Liver (tissue), 8 donors: ENCODE measurements at regions not wholly inside any gene's neighbourhood (a gene's known extent, or its start where the extent isn't known, plus 50 kb on each side); places are given as distances from the start of the nearest gene placed in this dataset.

ENCODE experiments used
- DNase-seq: peaks from one replicate; pipeline ENCODE4 v3.0.0-alpha.2; 2017; ENCODE audit warnings: low spot score
- H3K27ac ChIP-seq, 2 donors: one replicate each; pipeline ENCODE4 v1.7.0; 2013; ENCODE audit warnings: inconsistent platforms in 2 of 2, low read length in 2 of 2, control low read depth in 1 of 2, low read depth in 1 of 2, mild to moderate bottlenecking in 1 of 2
- H3K27me3 ChIP-seq, 4 donors: one replicate each; pipeline versions ENCODE4 v1.6.1 to v1.7.0; 2013; ENCODE audit warnings: low read length in 3 of 4, inconsistent platforms in 1 of 4, mild to moderate bottlenecking in 1 of 4, moderate library complexity in 1 of 4; ENCODE audit not compliant: control insufficient read depth in 4 of 4, insufficient read depth in 4 of 4
- H3K36me3 ChIP-seq, 4 donors: one replicate each; pipeline versions ENCODE4 v1.6.1 to v1.7.0; 2013; ENCODE audit warnings: low read length in 3 of 4, mild to moderate bottlenecking in 3 of 4, low read depth in 1 of 4, moderate library complexity in 1 of 4; ENCODE audit not compliant: control insufficient read depth in 4 of 4, insufficient read depth in 3 of 4
- H3K4me1 ChIP-seq, 4 donors: one replicate each; pipeline versions ENCODE4 v1.6.1 to v1.7.0; 2013; ENCODE audit warnings: low read length in 3 of 4, mild to moderate bottlenecking in 3 of 4, moderate library complexity in 1 of 4; ENCODE audit not compliant: control insufficient read depth in 4 of 4, insufficient read depth in 4 of 4
- H3K4me3 ChIP-seq, 3 donors: one replicate each; pipeline versions ENCODE4 v1.6.1 to v1.7.0; 2013; ENCODE audit warnings: low read length in 3 of 3, control low read depth in 1 of 3, low read depth in 1 of 3, mild to moderate bottlenecking in 1 of 3
- H3K9ac ChIP-seq, 2 donors: one replicate each; pipeline ENCODE4 v1.7.0; 2013; ENCODE audit warnings: low read length in 2 of 2, mild to moderate bottlenecking in 2 of 2, moderate library complexity in 2 of 2, control low read depth in 1 of 2, low read depth in 1 of 2
- H3K9me3 ChIP-seq, 4 donors: one replicate each; pipeline versions ENCODE4 v1.6.1 to v1.7.0; 2013; ENCODE audit warnings: low read length in 3 of 4; ENCODE audit not compliant: control insufficient read depth in 4 of 4
- ATF3 ChIP-seq: IDR thresholded peaks from 2 replicates; pipeline ENCODE4 v1.6.1; 2016; ENCODE audit warnings: antibody characterized with exemption
- CTCF ChIP-seq: fragments of 150-350 bp; IDR thresholded peaks from 2 replicates; pipeline ENCODE4 v1.5.1; 2017; ENCODE audit warnings: improper control_type of control experiment, low read depth, low read length; ENCODE audit not compliant: missing input control
- FOXA1 ChIP-seq: IDR thresholded peaks from 2 replicates; pipeline ENCODE4 v1.6.1; 2016; ENCODE audit warnings: antibody characterized with exemption
- FOXA2 ChIP-seq: IDR thresholded peaks from 2 replicates; pipeline ENCODE4 v1.6.1; 2016; ENCODE audit warnings: antibody characterized with exemption
- GABPA ChIP-seq, 2 donors: IDR thresholded peaks in 1 of 2; conservative IDR thresholded peaks in 1 of 2; 2 replicates each; pipeline ENCODE4 v1.6.1; 2016; ENCODE audit warnings: antibody characterized with exemption in 2 of 2, mild to moderate bottlenecking in 1 of 2, moderate library complexity in 1 of 2
- HNF4G ChIP-seq: IDR thresholded peaks from 2 replicates; pipeline ENCODE4 v1.6.1; 2016; ENCODE audit warnings: antibody characterized with exemption
- MAX ChIP-seq: IDR thresholded peaks from 2 replicates; pipeline ENCODE4 v1.6.1; 2016; ENCODE audit warnings: antibody characterized with exemption
- NR2F2 ChIP-seq: IDR thresholded peaks from 2 replicates; pipeline ENCODE4 v1.6.1; 2016; ENCODE audit warnings: antibody characterized with exemption
- RAD21 ChIP-seq, 2 donors: IDR thresholded peaks; 2 replicates each; pipeline ENCODE4 v1.6.1; 2016; ENCODE audit warnings: antibody characterized with exemption in 2 of 2, mild to moderate bottlenecking in 2 of 2
- REST ChIP-seq: IDR thresholded peaks from 2 replicates; pipeline ENCODE4 v1.6.1; 2016; ENCODE audit warnings: antibody characterized with exemption, mild to moderate bottlenecking
- SP1 ChIP-seq: IDR thresholded peaks from 2 replicates; pipeline ENCODE4 v1.6.1; 2018; ENCODE audit warnings: antibody characterized with exemption, mild to moderate bottlenecking
- YY1 ChIP-seq: IDR thresholded peaks from 2 replicates; pipeline ENCODE4 v1.6.1; 2016; ENCODE audit warnings: antibody characterized with exemption, mild to moderate bottlenecking
- WGBS: extraction: QIAGEN DNeasy Blood & Tissue Kit; methylation state at CpG from one replicate; pipeline ENCODE4 v1.1.7; 2013; 5-methylcytosine and 5-hydroxymethylcytosine counted together
- TF ChIP-seq, protein P1 (sequence below): IDR thresholded peaks from 2 replicates; pipeline ENCODE4 v1.6.1; 2016; ENCODE audit warnings: antibody characterized with exemption
- donor health status: healthy.
- donor health status: healthy.
- donor health status: healthy.
- donor health status: healthy.
- donor health status: healthy.

DNA sequence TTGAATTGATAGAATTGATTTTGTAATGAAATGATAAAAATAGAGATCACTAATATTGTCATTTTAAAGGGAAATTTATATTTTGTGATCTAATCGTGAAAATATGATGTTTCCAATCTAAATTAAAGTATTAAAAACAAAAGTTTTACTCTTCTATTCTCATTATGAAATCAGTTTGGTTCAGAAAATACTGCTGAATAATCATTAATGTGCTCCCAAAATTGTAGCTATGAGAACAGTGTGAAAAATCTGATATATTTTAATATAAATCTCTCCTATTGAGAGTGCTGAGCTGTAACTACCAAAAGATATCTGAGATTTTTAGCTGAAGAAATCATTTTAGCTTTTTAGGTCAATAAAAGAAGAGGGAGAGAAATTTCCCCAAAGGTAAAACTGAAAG, 287.5 kb upstream of the ANO3 start:
- WGBS, result 75% methylated on average over 1 of the region's 1 CpG
- Histone ChIP-seq H3K4me1 (no peaks in the 10 kb centered on the region), H3K9me3 (no peaks in the 10 kb centered on the region), H3K27ac (no peak overlapping the region), H3K36me3 (no peaks in the 10 kb centered on the region), H3K27me3 (no peaks in the 10 kb centered on the region), H3K9ac (no peak overlapping the region), H3K4me3 (no peak overlapping the region)
- TF ChIP-seq MAX (no peak), HNF4G (no peak)
- DNase-seq, result no peak

DNA sequence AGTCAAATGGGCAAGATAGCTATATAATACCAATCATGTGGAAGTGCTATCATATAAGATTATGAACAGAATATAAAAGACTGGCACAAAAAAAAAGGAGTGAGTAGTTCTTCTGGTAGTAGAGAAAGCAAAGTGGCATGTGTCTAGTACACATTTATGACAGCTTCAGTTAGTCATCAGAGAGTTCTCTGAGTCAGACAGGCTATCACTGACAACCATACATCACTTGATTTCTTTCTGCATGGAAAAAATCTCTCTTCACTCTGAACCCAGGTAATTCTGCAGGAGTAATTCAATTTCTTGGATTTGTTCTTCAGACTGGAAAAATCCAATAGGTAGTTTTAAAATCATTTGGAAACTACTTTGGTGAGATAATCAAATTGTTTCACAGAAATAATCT, 286.8 kb upstream of the ANO3 start:
- no peak overlapping the region for H3K9ac ChIP-seq
- H3K4me1 ChIP-seq, result no peaks in the 10 kb centered on the region
- H3K27ac ChIP-seq, result no peak overlapping the region
- no peak overlapping the region for H3K4me3 ChIP-seq
- H3K27me3 ChIP-seq, result no peaks in the 10 kb centered on the region
- TF ChIP-seq ATF3 (no peak), FOXA1 (no peak), SP1 (no peak), MAX (no peak), GABPA (IDR thresholded peaks at IDR 0.05 in 1 of 2, conservative IDR thresholded peaks at IDR 0.05 in 1 of 2) (no peak), REST (no peak), NR2F2 (no peak), CTCF (no peak), RAD21 (IDR thresholded peaks at IDR 0.05) (no peak), YY1 (no peak), FOXA2 (no peak)
- TF ChIP-seq, protein P1, sequence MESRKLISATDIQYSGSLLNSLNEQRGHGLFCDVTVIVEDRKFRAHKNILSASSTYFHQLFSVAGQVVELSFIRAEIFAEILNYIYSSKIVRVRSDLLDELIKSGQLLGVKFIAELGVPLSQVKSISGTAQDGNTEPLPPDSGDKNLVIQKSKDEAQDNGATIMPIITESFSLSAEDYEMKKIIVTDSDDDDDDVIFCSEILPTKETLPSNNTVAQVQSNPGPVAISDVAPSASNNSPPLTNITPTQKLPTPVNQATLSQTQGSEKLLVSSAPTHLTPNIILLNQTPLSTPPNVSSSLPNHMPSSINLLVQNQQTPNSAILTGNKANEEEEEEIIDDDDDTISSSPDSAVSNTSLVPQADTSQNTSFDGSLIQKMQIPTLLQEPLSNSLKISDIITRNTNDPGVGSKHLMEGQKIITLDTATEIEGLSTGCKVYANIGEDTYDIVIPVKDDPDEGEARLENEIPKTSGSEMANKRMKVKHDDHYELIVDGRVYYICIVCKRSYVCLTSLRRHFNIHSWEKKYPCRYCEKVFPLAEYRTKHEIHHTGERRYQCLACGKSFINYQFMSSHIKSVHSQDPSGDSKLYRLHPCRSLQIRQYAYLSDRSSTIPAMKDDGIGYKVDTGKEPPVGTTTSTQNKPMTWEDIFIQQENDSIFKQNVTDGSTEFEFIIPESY, result no peak
- H3K36me3 ChIP-seq, result no peaks in the 10 kb centered on the region
- H3K9me3 ChIP-seq, result no peaks in the 10 kb centered on the region
- no peak for DNase-seq
